HG03457 (cell line): ENCODE measurements at regions not wholly inside any gene's neighbourhood (a gene's known extent, or its start where the extent isn't known, plus 50 kb on each side); places are given as distances from the start of the nearest gene placed in this dataset.
"Not testable (repeated sequence)": the region's sequence is repeated elsewhere in the genome, so short reads cannot be mapped to it uniquely, and the experiment has no call there.

Experiments used
- ATAC-seq: cut with Tn5 transposase; IDR thresholded peaks from one replicate; pipeline ENCODE4 v1.9.1; 2021; ENCODE audit warnings: moderate number of reproducible peaks; ENCODE audit not compliant: unreplicated experiment

DNA sequence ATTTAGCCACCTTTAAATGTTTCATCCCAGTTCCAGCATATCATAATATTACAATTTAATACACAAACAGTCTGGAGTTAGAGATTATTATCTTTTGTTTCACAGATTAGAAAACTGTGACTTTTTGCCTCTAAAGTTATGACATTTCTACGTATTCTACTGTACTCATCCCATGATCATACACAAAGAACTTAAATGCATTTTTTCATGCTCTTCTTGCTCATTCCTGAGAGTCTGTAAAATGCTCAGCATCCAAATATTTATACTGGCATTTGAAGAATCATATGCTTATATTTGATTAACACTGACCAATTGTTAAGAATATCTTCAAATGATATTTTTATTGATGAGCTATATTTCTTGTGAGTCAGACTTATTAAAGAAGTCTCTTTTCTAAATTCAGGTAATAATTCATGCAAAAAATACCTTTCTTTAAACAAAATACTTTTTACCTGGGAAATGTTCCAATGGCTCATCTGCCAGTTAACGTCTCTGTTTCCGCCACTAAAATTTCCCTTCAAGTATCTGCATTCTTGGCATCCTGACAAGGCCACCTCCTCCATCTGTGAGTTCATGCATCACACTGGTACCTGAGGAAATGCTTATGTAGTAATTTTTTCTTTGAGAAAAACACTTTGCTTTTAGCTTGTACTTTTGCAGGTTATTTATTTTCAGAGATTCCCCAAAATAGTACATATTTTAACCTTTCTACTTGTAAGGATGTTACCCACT, 139.6 kb upstream of the RASA1 start:
- no peak for ATAC-seq

DNA sequence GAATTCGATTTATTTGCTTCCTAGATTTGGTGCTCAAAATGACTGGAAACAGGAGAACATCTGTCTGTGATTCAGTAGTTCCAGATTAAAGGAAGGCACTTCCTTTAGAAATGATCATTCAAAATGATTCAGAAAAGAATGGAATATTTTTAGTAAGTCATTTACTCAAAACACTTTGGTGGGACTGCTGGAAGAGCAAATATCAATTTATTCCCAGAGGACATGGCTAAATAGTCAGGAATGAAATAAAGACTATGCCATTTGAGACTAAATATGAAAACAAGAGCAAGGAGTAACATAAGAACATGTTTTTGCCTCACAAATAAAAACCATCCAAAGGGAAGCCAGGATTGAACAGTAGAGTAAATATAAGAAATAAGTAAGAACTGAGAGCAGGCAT, 138.6 kb upstream of the RASA1 start:
- no peak for ATAC-seq

- ATAC-seq: no peak
These were observed 135.0 kb upstream of the RASA1 start for GRCh38 chr5:87132696-87133095.

DNA sequence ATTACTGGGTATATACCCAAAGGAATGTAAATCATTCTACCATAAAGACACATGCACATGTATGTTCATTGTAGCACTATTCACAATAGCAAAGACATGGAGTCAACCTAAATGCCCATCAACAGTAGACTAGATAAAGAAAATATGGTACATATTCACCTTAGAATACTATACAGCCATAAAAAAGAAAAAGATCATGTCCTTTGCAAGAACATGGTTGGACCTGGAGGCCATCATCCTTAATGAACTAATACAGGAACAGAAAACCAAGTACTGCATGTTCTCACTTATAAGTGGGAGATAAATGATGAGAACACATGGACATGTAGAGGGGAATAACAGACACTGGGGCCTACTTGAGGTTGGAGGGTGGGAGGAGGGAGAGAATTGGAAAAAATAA, 133.2 kb upstream of the RASA1 start:
- not testable (repeated sequence) for ATAC-seq

DNA sequence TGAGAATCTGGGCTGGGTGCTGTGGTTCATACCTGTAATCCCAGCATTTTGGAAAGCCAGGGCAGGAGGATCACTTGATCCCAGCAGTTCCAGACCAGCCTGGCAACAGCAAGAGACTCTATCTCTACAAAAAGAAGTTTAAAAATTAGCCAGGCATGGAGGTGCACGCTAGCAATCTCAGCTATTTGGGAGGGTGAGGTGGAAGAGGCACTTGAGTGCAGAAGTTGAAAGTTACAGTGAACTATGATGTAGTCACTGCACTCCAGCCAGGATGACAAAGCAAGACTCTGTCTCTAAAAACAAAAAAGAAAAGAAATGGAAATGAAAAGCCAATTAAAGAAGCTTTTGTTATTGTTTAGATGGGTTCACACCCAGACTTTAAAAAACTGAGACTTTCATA, 131.6 kb upstream of the RASA1 start:
- ATAC-seq: no peak

GRCh38 chr5:87136733-87137132, 130.9 kb upstream of the RASA1 start:
- no peak for ATAC-seq

- no peak for ATAC-seq
These were observed 130.4 kb upstream of the RASA1 start for GRCh38 chr5:87137283-87137682.

- no peak for ATAC-seq
These were observed 129.4 kb upstream of the RASA1 start for GRCh38 chr5:87138091-87138805.

GRCh38 chr5:87139795-87140194, 127.9 kb upstream of the RASA1 start:
- ATAC-seq: no peak

GRCh38 chr5:87141544-87141943, 126.1 kb upstream of the RASA1 start:
- no peak for ATAC-seq

DNA sequence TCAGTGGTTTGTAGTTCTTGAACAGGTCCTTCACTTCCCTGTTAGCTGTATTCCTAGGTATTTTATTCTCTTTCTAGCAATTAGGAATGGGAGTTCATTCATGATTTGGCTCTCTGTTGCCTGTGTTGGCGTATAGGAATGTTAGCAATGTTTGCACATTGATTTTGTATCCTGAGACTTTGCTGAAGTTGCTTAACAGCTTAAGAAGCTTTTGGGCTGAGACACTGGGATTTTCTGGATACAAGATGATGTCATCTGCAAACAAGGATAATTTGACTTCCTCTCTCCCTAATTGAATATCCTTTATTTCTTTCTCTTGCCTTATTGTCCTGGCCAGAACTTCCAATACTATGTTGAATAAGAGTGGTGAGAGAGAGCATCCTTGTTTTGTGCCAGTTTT, 121.8 kb upstream of the RASA1 start:
- not testable (repeated sequence) for ATAC-seq

DNA sequence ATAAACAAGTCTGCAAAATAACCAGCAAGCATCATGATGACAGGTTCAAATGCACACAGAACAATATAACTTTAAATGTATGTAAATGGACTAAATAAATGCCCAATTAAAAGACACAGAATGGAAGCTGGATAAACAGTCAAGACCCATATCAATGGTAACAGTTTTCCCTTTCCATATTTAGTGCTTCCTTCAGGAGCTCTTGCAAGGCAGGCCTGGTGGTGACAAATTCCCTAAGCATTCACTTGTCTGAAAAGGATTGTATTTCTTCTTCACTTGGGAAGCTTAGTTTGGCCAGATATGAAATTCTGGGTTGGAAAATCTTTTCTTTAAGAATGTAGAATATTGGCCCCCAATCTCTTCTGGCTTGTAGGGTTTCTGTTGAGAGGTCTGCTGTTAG, 120.2 kb upstream of the RASA1 start:
- no peak for ATAC-seq

GRCh38 chr5:87150630-87151029, 117.1 kb upstream of the RASA1 start:
- no peak for ATAC-seq

DNA sequence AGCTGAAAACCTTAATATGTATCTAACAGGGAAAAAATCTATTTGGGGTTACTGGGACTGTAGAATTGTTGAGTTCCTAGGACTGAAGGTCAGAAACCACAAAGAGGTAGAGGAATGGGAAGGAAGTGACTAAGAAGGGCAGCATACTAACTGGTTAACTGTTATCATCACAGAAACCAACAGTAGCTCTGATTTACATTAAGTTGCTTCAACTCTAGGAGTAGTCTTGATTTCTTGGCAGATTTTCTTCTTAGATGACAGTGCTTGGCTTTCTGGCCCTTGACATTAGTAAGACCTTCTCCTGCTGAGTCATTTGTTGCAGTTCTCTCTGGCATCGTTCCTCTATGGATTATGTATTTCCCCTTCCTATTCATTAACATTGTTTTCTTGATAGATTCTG, 116.1 kb upstream of the RASA1 start:
- ATAC-seq: no peak

GRCh38 chr5:87152886-87153285, 114.8 kb upstream of the RASA1 start:
- ATAC-seq: no peak

- ATAC-seq: no peak
These were observed 113.5 kb upstream of the RASA1 start for GRCh38 chr5:87154191-87154590.

- no peak for ATAC-seq
These were observed 112.6 kb upstream of the RASA1 start for GRCh38 chr5:87155106-87155505.

DNA sequence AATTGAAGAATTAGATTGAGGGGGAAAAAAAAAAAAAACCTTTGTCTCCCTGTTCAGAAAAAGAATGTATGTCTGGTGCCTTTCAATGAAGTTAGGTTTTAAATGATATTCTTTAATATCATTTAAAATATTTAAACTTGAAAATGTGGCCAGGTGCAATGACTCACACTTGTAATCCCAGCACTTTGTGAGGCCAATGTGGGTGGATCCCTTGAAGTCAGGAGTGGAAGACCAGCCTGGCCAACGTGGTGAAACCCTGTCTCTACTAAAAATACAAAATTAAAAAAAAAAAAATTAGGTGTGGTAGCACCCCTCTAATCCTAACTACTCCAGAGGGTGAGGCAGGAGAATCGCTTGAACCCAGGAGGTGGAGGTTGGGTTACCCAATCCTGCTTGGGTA, 111.1 kb upstream of the RASA1 start:
- ATAC-seq: no peak

GRCh38 chr5:87164409-87164808, 103.3 kb upstream of the RASA1 start:
- no peak for ATAC-seq

DNA sequence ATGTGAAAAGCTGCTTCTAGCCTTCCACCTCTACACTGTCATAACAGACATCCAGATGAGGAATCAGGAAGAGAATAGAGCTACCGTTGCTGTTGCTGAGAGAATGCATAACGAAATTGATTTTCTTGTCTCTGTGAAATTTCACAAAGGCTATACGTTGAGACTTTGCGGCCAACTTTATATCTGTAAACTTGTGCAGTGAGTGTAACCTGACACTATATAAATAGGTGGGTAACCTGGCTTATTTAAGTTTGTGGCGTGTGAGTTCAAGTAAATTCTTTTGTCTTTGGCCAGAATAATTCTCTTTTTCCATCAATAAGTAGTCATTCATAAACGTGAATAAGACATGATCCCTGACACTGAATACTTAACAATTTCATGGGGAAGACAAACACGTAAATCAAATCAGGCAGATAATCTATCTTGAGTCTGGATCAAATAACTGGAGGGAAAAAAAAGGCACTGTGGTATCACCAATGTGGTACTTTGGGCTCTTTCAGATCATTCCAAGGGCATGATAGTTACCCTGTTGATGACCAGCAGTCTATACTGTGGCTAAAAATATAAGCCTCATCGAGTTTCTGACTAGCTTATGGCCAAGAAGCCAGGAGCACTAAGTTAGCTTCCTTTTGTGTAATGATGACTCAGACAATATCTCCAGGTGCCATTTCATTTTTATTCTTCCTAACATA, 98.2 kb upstream of the RASA1 start:
- no peak for ATAC-seq

DNA sequence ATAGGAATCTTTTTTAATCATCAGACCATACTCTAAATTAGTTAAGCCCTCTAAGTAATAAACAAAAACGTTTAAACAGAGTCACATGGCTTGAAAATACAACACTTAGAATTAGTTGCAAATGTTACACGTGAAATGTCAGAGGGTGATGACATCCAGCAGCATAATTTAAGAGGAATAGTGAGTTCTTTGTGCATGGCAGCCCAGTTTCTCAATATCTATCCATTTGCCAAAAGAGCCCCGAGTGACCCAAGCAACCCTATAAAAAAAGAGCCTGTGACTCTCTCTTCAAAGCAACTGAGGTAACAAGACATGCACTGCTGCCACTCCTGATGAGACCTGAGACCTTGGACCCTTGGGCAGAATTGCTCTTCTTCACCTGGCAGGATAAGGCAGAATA, 96.9 kb upstream of the RASA1 start:
- ATAC-seq: no peak

DNA sequence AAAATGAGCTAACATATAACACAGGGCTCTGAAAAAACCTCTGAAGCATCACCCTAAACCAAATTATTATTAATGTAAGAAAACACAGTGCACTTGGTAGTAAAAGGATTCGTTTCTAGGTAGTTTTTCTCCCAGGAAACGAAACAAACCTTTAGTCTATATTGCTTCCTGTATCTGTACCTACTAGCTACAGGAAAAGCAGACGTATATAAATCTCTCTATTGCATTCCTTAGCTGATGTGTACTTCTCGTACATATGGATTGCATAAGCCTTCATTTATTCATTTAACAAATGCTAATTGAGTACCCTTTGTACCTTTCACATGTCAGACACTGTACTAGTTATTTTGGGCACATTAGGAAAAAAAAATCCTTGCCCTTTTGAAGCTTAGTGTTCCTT, 85.0 kb upstream of the RASA1 start:
- ATAC-seq: no peak
